ENCODE measurements at regions not wholly inside any gene's neighbourhood (a gene's known extent, or its start where the extent isn't known, plus 50 kb on each side); places are given as distances from the start of the nearest gene placed in this dataset.

GRCh38 chr6:91711518-91711917 is 1124.6 kb upstream of the MAP3K7 start:
- TF ChIP-seq JUND (IDR thresholded peaks at IDR 0.05): no peak
- TF ChIP-seq, protein P1, sequence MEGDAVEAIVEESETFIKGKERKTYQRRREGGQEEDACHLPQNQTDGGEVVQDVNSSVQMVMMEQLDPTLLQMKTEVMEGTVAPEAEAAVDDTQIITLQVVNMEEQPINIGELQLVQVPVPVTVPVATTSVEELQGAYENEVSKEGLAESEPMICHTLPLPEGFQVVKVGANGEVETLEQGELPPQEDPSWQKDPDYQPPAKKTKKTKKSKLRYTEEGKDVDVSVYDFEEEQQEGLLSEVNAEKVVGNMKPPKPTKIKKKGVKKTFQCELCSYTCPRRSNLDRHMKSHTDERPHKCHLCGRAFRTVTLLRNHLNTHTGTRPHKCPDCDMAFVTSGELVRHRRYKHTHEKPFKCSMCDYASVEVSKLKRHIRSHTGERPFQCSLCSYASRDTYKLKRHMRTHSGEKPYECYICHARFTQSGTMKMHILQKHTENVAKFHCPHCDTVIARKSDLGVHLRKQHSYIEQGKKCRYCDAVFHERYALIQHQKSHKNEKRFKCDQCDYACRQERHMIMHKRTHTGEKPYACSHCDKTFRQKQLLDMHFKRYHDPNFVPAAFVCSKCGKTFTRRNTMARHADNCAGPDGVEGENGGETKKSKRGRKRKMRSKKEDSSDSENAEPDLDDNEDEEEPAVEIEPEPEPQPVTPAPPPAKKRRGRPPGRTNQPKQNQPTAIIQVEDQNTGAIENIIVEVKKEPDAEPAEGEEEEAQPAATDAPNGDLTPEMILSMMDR (IDR thresholded peaks at IDR 0.05; ENCODE audit: low read depth, low read length, missing input control): no peak
- TF ChIP-seq, protein P2, sequence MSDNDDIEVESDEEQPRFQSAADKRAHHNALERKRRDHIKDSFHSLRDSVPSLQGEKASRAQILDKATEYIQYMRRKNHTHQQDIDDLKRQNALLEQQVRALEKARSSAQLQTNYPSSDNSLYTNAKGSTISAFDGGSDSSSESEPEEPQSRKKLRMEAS (IDR thresholded peaks at IDR 0.05): no peak
- TF ChIP-seq, protein P3, sequence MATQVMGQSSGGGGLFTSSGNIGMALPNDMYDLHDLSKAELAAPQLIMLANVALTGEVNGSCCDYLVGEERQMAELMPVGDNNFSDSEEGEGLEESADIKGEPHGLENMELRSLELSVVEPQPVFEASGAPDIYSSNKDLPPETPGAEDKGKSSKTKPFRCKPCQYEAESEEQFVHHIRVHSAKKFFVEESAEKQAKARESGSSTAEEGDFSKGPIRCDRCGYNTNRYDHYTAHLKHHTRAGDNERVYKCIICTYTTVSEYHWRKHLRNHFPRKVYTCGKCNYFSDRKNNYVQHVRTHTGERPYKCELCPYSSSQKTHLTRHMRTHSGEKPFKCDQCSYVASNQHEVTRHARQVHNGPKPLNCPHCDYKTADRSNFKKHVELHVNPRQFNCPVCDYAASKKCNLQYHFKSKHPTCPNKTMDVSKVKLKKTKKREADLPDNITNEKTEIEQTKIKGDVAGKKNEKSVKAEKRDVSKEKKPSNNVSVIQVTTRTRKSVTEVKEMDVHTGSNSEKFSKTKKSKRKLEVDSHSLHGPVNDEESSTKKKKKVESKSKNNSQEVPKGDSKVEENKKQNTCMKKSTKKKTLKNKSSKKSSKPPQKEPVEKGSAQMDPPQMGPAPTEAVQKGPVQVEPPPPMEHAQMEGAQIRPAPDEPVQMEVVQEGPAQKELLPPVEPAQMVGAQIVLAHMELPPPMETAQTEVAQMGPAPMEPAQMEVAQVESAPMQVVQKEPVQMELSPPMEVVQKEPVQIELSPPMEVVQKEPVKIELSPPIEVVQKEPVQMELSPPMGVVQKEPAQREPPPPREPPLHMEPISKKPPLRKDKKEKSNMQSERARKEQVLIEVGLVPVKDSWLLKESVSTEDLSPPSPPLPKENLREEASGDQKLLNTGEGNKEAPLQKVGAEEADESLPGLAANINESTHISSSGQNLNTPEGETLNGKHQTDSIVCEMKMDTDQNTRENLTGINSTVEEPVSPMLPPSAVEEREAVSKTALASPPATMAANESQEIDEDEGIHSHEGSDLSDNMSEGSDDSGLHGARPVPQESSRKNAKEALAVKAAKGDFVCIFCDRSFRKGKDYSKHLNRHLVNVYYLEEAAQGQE (IDR thresholded peaks at IDR 0.05): no peak
- TF ChIP-seq ATF3 (IDR thresholded peaks at IDR 0.05): no peak
- TF ChIP-seq, protein P4, sequence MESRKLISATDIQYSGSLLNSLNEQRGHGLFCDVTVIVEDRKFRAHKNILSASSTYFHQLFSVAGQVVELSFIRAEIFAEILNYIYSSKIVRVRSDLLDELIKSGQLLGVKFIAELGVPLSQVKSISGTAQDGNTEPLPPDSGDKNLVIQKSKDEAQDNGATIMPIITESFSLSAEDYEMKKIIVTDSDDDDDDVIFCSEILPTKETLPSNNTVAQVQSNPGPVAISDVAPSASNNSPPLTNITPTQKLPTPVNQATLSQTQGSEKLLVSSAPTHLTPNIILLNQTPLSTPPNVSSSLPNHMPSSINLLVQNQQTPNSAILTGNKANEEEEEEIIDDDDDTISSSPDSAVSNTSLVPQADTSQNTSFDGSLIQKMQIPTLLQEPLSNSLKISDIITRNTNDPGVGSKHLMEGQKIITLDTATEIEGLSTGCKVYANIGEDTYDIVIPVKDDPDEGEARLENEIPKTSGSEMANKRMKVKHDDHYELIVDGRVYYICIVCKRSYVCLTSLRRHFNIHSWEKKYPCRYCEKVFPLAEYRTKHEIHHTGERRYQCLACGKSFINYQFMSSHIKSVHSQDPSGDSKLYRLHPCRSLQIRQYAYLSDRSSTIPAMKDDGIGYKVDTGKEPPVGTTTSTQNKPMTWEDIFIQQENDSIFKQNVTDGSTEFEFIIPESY (IDR thresholded peaks at IDR 0.05): no peak
- TF ChIP-seq RAD21 (IDR thresholded peaks at IDR 0.05): no peak
- no peak for TF ChIP-seq HNF4A (conservative IDR thresholded peaks at IDR 0.05)
- no peak for TF ChIP-seq EGR1 (IDR thresholded peaks at IDR 0.05; ENCODE audit: low read depth in 2 of 2)
- no peak for TF ChIP-seq TAF1 (conservative IDR thresholded peaks at IDR 0.05)
- no peak for TF ChIP-seq FOXA2 (IDR thresholded peaks at IDR 0.05)

Measured in liver (tissue), 3 donors.